AG04449 (cell line): ENCODE measurements at regions not wholly inside any gene's neighbourhood (a gene's known extent, or its start where the extent isn't known, plus 50 kb on each side); places are given as distances from the start of the nearest gene placed in this dataset.

Experiments used
- CTCF ChIA-PET: fragments of 350-600 bp; formaldehyde crosslinking; extraction: SDS; loops from one replicate; lab custom pipeline; 2021; ENCODE audit warnings: antibody characterized with exemption; lab: Yijun Ruan, JAX
- POLR2A ChIA-PET: fragments of 400-600, 350-600 bp; formaldehyde crosslinking; extraction: SDS; loops from one replicate; lab custom pipeline; 2020; ENCODE audit warnings: antibody characterized with exemption, inconsistent platforms; lab: Yijun Ruan, JAX
- DNase-seq: peaks from one replicate; pipeline ENCODE4 v3.0.0-alpha.2; 2010; ENCODE audit warnings: low read depth, low spot score
- H3K4me3 ChIP-seq: 2 replicates; pipeline ENCODE4 v1.5.1; 2011; ENCODE audit warnings: low read depth, mild to moderate bottlenecking, control low read depth, low read length
- TF ChIP-seq, protein P1 (sequence below): IDR thresholded peaks from one replicate; pipeline ENCODE4 v1.5.1; 2011; ENCODE audit warnings: mild to moderate bottlenecking, moderate library complexity, low read length, control low read depth, inconsistent platforms; ENCODE audit not compliant: insufficient read depth; ENCODE audit errors: missing control alignments

DNA sequence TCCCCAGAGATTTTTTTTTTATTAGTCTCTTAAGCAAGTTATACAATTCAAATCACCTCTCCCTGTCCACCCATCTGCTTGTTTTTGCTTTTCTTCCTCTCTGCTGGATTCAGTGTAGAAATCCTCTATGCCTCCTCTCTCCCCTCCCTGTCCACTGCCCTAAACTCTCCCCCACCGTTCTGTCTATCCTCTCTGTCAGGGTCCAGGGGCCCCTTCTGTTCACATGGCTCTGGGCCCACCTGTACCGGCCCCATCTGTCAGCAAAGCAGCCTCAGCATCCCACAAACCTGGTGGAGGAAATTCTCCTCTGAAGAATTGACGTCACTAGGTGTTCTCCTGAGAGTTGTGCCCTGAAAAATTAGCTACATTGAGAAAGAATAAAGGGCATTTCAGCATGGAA is 137.6 kb upstream of the CMC1 start:
- TF ChIP-seq, protein P1, sequence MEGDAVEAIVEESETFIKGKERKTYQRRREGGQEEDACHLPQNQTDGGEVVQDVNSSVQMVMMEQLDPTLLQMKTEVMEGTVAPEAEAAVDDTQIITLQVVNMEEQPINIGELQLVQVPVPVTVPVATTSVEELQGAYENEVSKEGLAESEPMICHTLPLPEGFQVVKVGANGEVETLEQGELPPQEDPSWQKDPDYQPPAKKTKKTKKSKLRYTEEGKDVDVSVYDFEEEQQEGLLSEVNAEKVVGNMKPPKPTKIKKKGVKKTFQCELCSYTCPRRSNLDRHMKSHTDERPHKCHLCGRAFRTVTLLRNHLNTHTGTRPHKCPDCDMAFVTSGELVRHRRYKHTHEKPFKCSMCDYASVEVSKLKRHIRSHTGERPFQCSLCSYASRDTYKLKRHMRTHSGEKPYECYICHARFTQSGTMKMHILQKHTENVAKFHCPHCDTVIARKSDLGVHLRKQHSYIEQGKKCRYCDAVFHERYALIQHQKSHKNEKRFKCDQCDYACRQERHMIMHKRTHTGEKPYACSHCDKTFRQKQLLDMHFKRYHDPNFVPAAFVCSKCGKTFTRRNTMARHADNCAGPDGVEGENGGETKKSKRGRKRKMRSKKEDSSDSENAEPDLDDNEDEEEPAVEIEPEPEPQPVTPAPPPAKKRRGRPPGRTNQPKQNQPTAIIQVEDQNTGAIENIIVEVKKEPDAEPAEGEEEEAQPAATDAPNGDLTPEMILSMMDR, result no peak
- POLR2A ChIA-PET, result no interaction called here
- CTCF ChIA-PET, result no interaction called here
- DNase-seq, result no peak
- H3K4me3 ChIP-seq, result no peak overlapping the region

DNA sequence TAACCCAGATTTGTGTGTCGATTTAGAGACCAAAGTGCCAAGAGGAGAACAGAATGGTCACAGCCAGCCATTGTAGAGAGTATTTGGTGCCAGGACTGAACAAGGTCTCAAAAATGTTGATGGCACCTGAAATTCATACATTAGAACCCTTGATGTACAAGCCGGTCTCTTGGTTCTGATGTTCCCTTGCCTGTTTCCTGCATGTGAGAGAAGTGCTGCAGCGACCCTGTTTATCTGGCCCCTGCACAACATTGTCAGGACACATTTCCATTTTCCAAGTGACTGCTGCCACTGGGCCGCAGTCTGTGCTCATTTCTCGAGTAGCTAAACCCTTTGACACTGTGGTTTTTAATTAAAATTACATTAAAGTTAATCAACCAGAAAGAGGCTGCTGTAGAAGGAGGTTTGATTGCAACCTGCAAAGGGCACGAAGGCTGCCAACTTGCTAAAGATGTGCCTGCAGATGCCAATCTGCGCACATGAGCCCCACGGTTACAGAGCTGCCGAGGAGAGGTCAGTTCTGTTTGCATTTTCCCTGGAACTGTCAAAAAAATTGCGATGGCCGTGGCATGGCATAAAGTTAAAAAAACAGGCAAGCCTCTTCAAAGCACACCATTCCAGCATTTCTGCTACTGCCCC is 136.4 kb upstream of the CMC1 start:
- ChIA-PET POLR2A (no interaction called here), CTCF (no interaction called here)
- no peak overlapping the region for H3K4me3 ChIP-seq
- no peak for DNase-seq
- TF ChIP-seq, protein P1, result no peak

DNA sequence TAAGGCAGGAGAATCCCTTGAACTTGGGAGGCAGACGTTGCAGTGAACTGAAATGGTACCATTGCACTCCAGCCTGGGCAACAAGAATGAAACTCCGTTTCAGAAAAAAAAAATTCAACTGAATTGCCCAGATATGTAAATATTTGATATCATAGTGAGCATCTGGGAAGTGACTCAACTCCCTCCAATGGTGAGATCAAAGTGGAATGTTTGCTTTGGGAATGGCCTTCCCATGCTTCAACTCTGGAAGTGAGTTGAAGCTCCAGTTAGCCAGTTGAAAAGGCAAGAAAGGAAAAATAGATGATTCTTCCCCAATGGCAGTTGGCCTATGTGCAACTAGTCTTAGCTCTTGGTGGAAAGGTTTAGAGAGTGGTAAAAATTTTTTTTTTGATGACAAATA is 131.6 kb upstream of the CMC1 start:
- DNase-seq, result no peak
- ChIA-PET CTCF (no interaction called here), POLR2A (no interaction called here)
- H3K4me3 ChIP-seq, result no peak overlapping the region
- TF ChIP-seq, protein P1, result no peak

DNA sequence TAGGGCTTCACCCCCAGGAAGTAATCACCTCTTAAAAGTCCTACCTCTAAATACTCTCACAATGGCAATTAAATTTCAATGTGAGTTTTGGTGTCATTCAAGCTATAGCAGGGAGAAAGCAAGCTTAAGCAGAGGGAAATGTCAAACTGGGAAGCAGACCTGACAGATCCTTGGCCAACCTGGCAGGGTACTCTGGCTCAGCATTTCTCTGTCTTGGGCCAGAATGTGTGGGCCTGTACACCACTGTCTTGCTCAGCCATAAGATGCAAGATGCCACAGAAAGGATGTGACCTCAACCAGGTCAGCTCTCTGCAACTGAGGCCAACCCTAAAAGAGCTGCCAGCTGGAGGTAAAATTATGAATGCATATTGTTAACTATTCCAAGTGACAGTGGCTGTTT is 130.6 kb upstream of the CMC1 start:
- TF ChIP-seq, protein P1, result no peak
- H3K4me3 ChIP-seq, result no peak overlapping the region
- ChIA-PET CTCF (no interaction called here), POLR2A (no interaction called here)
- DNase-seq, result no peak

DNA sequence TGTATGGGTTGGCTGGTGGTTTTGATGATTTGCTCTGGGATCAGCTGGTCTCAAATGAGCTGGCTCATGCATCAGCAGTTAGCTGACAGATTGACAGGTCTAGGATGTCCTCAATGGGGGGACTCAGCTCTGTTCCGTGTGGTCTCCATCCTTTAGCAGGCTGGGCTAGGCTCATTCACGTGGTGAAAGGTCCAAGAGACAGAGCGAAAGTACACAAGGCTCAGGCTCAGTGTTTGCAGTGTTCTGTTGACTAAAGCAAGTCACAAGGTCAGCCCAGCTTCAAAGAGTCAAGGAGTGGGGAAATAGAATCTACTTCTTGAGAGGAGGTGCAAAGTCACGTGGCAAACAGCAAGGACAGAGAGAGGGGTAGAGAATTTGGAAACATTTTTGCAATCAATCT is 126.5 kb upstream of the CMC1 start:
- ChIA-PET CTCF (no interaction called here), POLR2A (no interaction called here)
- H3K4me3 ChIP-seq, result no peak overlapping the region
- TF ChIP-seq, protein P1, result no peak
- no peak for DNase-seq

DNA sequence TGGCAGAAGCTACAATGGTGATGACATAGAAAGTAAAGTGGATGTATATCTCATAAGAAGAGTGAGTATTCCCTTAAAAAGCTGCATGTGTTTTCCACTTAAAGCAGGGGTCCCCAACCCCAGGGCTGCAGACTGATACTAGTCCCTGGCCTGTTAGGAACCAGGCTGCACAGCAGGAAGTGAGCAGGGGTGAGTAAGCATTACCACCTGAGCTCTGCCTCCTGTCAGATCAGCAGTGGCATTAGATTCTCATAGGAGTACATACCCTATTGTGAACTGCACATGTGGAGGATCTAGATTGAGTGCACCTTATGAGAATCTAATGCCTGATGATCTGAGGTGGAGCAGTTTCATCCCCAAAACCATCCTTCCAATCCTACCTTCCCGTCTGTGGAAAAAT is 126.1 kb upstream of the CMC1 start:
- no peak overlapping the region for H3K4me3 ChIP-seq
- no peak for DNase-seq
- TF ChIP-seq, protein P1, result no peak
- CTCF ChIA-PET, result no interaction called here
- POLR2A ChIA-PET, result no interaction called here
